GM19395 (cell line): ENCODE measurements at regions not wholly inside any gene's neighbourhood (a gene's known extent, or its start where the extent isn't known, plus 50 kb on each side); places are given as distances from the start of the nearest gene placed in this dataset.

Experiments used
- ATAC-seq: cut with Tn5 transposase; IDR thresholded peaks from one replicate; pipeline ENCODE4 v1.9.1; 2021; ENCODE audit warnings: mild to moderate bottlenecking, moderate library complexity; ENCODE audit not compliant: unreplicated experiment

GRCh38 chr17:33511670-33512069 is 218.6 kb upstream of the ASIC2 start:
- ATAC-seq, result no peak

DNA sequence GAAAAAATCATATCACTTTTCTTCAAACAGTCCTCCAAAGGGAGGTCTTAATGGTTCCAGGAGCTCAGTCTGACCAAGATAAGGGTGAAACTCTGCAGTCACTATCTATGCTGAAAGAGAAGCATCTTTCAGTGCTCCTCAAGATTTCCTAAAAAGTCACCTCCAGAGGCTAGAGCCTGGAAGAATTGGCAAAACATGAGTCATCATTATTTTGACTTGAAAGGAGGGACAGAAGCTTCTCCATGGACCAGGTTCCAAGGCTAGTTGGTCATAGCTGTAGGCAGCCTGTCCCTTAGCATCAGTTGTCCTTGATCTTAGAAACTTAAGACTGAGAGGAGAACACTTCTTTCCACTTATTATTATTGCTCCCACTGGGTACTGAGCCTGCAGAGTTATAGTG is 219.0 kb upstream of the ASIC2 start:
- ATAC-seq, result no peak

DNA sequence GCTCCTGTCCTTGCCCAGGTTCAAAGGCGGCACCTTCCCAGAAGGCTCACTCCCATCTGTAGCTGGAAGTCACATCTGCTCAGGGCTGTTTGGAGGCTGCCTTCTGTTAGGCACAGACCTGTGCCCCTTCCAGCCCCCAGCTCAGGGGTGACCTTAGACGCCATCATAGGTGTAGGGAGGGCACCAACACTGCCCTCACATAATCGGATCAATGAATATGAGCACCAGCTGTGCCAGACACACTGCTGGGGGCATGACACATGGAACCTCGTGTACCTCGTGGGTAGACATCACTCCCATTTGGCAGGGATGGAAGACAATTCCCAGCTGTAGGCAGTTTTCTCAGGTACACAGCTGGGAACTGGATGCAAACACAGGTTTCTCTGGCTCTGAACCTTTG is 220.7 kb upstream of the ASIC2 start:
- no peak for ATAC-seq

GRCh38 chr17:33514369-33514768 is 221.3 kb upstream of the ASIC2 start:
- ATAC-seq, result no peak

- ATAC-seq, result no peak
These were observed 222.9 kb upstream of the ASIC2 start for GRCh38 chr17:33515974-33516373.

GRCh38 chr17:33516645-33517044 is 223.6 kb upstream of the ASIC2 start:
- ATAC-seq, result no peak

DNA sequence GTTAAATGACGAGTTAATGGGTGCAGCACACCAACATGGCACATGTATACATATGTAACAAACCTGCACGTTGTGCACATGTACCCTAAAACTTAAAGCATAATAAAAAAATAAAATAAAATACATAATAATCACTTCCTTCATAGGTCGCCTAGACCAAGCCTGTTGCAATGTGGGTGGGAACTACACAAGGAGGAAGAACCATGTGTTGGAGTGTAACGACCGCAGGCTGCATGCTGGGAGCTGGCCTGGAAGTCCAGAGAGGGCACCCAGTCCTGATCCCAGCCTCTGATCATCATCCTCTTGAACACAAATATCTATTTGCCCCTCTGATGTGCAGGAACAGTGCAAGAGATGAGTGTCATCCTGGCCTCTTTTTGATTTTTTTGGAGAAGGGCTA is 224.7 kb upstream of the ASIC2 start:
- ATAC-seq, result no peak

- no peak for ATAC-seq
These were observed 226.6 kb upstream of the ASIC2 start for GRCh38 chr17:33519692-33520091.

DNA sequence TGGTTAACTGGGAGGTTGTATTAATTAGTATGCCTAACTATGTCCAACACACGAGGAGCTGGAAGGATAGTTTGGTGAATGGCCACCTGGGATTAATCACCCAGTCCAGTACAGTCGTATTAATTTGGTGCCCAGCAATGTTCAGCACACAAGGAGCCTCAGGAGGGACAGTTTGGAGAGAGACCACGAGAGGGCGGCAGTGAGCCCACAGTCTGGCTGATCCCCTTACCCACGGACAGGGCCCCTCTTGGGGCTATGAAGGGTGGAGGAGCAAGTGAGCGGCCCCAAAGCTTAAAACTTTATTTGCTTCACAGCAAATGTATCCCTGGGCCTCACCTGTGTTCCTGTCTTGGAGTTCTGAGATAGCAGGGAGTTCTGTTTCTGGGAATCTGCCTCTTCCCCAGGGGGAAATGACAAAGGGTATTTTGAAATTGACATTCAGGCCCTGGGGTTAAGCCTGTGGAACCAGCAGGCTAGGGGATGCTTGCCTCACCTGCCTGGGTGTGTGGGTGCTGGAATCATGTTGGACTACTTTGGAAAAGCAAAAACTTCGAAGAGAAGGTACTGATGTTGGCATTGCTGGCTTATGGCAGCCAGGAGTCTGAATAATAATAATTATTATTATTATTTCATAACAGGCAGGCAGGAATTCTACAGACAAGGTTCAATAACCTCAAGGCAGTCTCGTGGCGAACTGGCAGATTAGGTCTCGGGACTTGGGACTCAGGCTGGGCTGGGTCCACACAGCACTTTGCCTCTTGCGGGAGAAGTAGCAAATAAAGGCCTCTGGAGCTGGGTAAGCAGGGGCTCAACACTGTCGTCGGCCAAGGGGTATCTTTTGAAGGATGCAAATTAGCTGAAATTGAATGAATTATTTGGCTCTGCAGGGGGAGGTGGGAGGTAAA is 227.6 kb upstream of the ASIC2 start:
- no peak for ATAC-seq

GRCh38 chr17:33521784-33522183 is 228.7 kb upstream of the ASIC2 start:
- no peak for ATAC-seq

DNA sequence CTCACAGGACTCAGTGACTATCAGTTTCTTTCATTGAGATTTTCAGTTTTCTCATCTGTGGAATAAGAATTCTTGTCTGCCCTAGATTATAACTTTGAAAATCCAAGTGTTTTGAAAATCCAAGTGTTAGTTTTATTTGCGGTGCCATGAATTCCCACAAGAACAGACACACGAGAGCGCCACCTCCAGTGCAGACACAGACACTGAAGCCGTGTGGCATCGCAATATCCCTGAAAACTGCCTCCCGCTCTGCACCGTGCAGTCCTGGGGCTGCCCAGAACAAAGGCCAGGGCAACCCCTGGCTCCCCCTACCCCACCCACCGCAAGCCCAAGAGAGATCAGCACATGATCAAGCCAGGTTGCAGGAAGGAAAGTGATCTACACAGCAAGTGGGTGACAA is 229.5 kb upstream of the ASIC2 start:
- no peak for ATAC-seq

GRCh38 chr17:33523577-33523981 is 230.5 kb upstream of the ASIC2 start:
- ATAC-seq, result no peak

DNA sequence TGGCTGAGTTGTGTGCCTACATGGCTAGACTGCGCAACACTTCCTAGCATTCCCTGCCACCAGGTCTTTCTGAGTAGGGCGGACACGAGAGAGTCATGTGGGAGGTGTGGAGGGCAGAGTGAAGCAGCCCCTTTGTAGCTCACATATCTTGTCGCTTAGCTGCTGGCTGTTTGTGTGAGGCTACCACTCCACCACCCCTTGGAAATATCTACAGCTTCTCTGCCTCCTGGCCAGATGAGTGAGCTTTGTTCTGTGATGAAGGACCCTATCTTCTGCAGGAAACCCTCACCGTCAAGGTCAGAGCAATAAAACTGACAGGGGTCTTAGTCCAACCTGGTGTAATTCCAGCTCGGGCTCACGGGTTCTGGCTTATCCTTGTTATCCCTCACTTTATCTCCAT is 232.1 kb upstream of the ASIC2 start:
- no peak for ATAC-seq

GRCh38 chr17:33526717-33527116 is 233.6 kb upstream of the ASIC2 start:
- no peak for ATAC-seq

DNA sequence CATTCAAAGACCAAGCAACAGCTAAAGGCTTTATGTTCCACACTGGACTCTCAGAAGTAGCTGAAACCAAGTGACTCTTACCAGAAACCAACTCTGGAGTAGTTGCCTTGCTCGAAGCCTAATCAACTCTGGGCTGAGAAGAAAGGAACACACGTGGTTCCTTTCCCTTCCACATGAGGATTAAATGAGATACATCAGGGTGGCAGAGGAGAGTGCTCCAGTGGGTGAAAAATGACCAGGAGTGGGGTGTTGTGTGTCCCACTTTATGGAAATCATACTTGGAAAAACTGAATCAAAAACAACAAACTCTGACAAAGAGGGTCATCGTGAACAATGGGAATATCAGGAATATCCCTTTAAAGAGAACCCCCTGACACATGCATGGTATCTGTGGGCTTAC is 234.2 kb upstream of the ASIC2 start:
- ATAC-seq, result no peak

GRCh38 chr17:33528846-33529245 is 235.8 kb upstream of the ASIC2 start:
- ATAC-seq, result no peak

DNA sequence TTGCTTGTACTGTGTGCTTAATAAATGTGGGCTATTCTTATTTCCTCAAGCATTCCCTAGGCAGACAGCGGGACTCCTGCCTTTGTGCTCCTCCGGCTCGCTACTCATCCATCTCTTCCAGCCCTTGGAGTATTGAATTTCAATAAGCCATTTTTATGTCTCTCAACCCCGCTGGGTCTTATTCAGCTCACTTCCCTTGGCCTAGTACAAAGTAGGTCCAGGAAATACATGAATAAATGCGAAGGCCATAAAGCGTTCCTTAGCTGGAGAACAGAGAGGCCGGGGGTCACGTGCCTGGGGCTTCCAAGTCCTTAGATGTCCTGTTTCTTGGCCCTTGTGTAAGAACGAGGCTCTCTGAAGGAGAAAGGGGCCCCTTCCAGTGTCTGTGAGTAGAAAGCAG is 236.7 kb upstream of the ASIC2 start:
- ATAC-seq, result no peak

- no peak for ATAC-seq
These were observed 238.2 kb upstream of the ASIC2 start for GRCh38 chr17:33531311-33531710.

- ATAC-seq, result no peak
These were observed 241.0 kb upstream of the ASIC2 start for GRCh38 chr17:33534087-33534486.

- no peak for ATAC-seq
These were observed 252.0 kb upstream of the ASIC2 start for GRCh38 chr17:33545124-33545523.

- ATAC-seq, result no peak
These were observed 257.2 kb upstream of the ASIC2 start for GRCh38 chr17:33550261-33550660.

DNA sequence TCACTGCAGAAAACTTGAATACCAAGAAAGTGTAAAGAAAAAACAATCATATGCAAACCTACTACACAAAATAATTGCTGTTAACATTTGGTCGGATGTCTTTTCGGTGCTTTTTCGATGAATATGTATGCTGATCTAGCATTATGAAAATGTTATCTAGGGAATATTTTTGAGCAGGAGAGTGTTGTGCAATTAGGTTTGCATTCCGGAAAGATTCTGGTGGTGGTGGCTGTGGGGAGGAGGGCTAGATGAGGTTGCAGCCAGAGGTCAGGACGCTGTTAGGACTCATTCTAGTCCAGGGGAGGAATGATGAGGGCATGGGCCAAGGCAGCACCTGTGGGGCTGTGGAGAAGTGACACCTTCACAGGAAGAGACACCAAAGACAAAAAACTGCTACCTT is 258.0 kb upstream of the ASIC2 start:
- ATAC-seq, result no peak

- no peak for ATAC-seq
These were observed 258.8 kb upstream of the ASIC2 start for GRCh38 chr17:33551911-33552310.
